HG02938 (cell line): ENCODE measurements at regions not wholly inside any gene's neighbourhood (a gene's known extent, or its start where the extent isn't known, plus 50 kb on each side); places are given as distances from the start of the nearest gene placed in this dataset.

Source experiments
- ATAC-seq: cut with Tn5 transposase; IDR thresholded peaks from one replicate; pipeline ENCODE4 v1.9.1; 2021; ENCODE audit warnings: mild to moderate bottlenecking, moderate library complexity; ENCODE audit not compliant: unreplicated experiment

GRCh38 chr9:84575705-84576104 lies 93.8 kb upstream of the NTRK2 start:
- ATAC-seq = no peak

GRCh38 chr9:84583866-84584265 lies 85.7 kb upstream of the NTRK2 start:
- no peak for ATAC-seq

DNA sequence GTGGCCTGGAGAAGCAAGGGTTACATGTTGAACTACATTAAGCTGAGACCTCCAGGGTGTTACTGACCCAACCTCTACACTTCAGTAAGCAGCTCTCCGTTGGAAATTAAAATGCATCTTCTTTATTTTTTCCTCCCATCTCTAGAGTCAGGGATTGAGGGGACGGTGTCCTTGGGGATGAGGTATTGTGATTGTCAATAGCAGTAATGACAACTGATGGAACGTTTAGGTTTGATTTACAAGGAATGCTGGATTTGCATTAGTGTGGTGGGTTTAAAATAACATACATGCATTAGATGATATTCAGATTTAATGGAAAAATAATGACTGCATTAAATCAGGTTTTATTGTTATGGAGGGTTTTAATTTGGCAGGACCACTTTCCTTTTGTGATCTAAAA lies 82.9 kb upstream of the NTRK2 start:
- no peak for ATAC-seq

DNA sequence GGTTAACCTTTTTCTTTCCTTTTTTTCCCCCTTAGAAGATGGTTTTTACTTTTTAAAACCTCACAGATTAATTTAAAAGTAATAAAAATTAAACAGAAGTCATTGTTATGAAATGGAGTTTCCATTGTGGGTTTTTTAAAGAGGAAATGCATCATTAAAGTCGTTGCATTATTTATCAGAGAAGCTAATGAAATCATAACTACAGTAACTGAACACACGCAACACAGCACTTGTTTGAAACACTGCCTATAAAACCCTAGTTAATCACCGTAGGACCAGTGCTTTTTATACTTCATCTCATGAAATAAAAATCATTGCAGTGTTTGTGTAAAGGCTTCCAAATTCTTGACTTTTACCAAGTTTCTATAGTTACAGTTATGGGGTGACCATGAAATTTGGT lies 82.4 kb upstream of the NTRK2 start:
- ATAC-seq = no peak

- no peak for ATAC-seq
Observed at GRCh38 chr9:84589542-84589941, 80.0 kb upstream of the NTRK2 start.

DNA sequence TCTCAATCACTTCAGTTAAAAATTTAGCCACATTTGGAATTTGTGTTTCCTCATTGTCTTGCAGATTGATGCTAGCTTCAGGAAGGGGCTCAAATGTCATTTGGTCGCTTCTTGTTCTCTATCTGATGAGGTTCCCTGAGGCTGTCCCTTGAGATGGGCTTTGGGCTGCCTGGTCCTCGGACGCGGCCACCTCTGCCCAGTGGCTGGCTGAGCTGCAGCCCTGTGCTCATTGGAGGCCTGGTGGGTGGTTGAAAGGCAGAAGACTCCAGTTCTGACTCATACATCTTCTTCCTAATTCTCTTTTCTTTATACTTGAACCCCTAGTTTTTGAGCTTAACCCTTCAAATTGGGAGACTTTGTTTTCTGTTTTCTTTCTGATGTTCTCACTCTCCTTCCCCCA lies 78.8 kb upstream of the NTRK2 start:
- ATAC-seq = no peak

DNA sequence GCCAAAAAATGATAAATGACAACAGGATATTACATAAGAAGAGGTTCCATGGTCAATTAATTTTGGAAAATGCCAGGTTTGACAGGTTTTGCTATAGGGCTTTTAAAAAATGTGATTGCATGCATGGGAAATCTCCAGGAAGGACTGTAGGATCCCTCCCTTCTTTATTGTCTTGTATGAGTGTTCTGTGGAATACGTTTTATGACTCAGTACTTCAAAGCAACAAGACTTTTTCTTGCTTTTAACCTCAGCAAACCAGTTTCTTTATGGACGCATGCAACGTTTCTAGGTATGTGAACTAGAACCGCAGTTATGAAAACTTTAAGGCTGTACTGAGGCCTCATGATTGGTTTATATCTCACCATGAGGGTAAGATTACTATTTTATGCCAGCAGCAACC lies 76.6 kb upstream of the NTRK2 start:
- no peak for ATAC-seq

DNA sequence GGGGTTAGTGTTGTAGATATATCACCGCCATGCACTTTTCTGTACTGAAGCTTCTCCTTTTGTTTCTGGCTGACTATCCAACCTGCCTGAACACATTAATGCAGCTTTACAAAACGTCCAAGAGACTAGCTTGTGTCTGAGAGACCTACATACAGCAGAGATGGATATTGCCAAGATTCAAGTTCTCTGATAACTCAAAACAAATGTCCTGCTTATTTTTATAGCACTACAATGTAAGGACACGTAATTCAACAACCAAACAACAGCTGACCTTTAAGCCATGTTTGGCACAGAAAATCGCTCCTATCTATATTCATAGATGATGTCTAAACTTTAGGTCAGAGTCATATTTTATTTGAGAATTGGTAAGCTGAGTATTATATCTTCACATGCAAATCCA lies 76.2 kb upstream of the NTRK2 start:
- no peak for ATAC-seq

DNA sequence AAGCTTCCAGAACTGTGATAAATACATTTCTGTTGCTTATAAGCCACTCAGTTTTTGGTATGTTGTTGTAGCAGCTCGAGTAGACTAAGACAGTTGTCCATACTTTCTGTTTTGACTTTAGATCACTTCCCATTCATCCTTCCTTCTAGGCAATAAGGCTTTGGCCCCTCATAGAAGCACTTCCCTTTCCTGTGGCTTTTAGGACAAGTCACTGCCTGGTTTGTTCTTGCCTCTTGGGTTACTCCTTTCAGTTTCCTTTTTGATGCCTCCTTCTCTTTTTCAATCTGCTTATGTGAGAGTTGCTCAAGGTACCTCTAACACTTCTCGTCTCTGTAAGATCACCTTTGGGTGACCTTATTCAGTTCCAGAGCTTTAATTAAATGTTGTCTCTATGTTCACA lies 72.4 kb upstream of the NTRK2 start:
- peak; percentile 95 for ATAC-seq

DNA sequence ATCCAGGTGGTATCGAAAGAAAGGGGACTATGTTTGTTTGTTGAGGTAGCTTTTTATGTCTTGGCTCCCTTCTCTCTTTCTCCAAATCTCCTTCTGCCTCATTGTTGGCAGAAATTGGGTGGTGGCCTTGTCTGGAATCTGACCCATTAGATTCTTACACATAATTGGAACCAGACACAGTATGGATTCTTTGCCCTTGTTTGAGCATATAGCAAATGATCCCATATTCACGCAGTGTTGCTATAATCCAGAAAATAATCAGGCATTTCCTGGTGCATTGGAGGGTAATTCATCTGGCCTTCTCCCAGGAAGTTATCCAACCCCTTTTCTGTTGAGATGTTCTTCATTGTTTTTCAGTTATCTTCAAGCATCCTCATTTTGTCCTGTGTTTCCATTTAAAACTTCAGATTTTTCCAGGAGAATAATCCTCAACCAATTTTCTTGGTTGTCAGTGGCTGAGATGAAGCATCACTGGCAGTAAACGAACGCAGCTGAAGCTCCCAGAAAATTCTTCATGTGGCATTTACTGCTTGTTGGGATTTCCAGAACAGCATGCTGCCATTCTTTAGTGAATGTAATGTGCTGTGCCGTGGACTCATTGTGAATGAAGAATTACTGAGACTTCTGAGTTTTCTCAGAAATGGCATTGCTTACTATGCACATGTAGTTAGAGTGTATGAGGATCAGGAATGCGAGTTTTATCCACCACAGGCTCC lies 70.5 kb upstream of the NTRK2 start:
- ATAC-seq = no peak

GRCh38 chr9:84600739-84601138 lies 68.8 kb upstream of the NTRK2 start:
- no peak for ATAC-seq

DNA sequence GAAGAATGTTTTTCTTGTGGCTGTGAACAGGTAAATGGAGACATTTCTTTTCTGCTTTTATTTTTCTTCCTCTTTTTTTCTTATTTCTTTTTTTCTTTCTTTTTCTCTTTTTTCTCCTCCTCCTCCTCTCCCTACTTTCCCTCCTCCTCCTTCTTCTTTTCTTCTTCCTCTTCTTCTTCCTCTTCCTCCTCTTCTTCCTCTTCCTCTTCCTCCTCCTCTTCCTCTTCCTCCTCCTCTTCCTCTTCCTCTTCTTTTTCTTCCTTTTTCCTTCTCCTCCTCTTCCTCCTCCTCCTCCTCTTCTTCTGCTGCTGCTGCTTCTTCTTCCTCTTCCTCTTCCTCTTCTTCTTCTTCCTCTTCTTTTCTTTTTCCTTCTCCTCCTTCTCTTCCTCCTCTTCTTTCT lies 65.3 kb upstream of the NTRK2 start:
- no peak for ATAC-seq

DNA sequence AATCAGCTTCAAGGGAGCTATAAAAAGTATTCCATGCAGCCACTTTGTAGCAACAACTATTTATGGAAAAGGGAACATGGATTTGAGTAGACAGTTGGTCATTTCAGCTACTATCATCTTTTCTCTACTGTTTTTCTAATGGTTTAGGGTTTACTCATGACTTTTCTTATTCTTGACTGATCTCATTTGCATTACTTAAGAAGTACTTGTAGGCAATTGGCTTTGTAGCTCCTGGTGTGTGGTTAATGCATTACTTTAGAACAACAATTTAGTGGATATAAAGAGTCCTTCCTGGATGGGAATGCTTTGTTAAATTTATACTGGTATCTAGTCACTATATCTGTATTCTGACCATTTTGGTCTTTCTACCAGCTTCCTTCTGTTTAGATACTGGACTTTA lies 59.8 kb upstream of the NTRK2 start:
- ATAC-seq = no peak

GRCh38 chr9:84613431-84613830 lies 56.1 kb upstream of the NTRK2 start:
- ATAC-seq = no peak

GRCh38 chr9:84615544-84615943 lies 54.0 kb upstream of the NTRK2 start:
- no peak for ATAC-seq

DNA sequence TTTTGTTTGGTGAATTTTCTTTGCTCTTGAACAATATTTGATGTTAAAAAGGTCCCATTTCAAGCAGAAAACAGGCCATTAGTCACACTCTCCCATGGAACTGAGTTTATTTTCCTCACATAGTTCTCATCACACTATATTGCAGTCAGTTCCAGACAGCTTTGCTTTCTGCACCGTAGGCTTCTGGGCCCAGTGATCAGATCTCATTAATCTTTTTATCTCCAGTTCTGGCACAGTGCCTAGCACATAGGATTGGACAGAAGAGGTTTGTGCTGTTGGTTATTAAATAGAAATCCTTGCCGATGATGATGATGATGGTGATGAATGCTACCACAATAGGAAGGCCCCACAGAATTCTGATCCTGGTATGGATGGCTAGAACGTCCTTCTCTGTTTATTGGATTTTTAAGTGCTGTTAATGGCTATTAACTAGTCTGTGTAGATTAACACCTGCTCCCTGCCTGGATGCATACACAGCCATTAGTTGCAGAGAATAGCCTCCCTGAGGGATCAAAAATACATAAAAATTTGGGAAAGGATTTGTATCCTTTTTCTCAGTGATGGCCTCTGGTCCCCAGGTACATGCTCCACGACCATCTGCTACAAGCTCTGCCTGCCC lies 52.0 kb upstream of the NTRK2 start:
- no peak for ATAC-seq
